ENCODE measurements at regions not wholly inside any gene's neighbourhood (a gene's known extent, or its start where the extent isn't known, plus 50 kb on each side); places are given as distances from the start of the nearest gene placed in this dataset.
"Not testable (repeated sequence)": the region's sequence is repeated elsewhere in the genome, so short reads cannot be mapped to it uniquely, and the experiment has no call there.

GRCh38 chr16:13708347-13709120, 211.4 kb upstream of the ERCC4 start:
- intact Hi-C loops (cut with micrococcal nuclease), result no loop called here

- intact Hi-C loops (cut with micrococcal nuclease), result no loop called here
Observed at GRCh38 chr16:13718748-13719147, 201.2 kb upstream of the ERCC4 start.

- intact Hi-C loops (cut with micrococcal nuclease), result no loop called here
Observed at GRCh38 chr16:13727943-13728342, 192.0 kb upstream of the ERCC4 start.

DNA sequence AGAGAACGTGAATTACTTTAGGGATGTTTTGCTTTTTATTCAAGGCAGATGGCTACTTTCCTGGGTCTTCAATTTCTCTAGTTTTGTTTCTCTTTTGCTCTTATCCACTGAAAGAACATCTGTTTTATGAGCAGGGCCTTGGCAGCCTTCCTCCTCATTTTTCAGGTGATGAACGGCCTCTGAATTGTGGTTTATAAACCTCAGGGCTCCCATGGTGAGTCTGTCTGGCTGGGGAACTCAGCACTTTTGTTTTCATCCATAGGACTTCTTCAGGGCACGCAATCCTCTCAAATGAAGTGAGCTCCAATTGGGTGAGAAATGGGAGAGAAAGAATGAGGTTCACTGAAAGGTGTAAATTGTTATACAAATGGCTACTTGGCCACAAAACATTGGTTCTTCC, 186.4 kb upstream of the ERCC4 start:
- intact Hi-C loops (cut with micrococcal nuclease), result no loop called here

GRCh38 chr16:13739621-13740373, 180.2 kb upstream of the ERCC4 start:
- intact Hi-C loops (cut with micrococcal nuclease), result not testable (repeated sequence)

GRCh38 chr16:13742928-13743327, 177.0 kb upstream of the ERCC4 start:
- intact Hi-C loops (cut with micrococcal nuclease), result no loop called here

DNA sequence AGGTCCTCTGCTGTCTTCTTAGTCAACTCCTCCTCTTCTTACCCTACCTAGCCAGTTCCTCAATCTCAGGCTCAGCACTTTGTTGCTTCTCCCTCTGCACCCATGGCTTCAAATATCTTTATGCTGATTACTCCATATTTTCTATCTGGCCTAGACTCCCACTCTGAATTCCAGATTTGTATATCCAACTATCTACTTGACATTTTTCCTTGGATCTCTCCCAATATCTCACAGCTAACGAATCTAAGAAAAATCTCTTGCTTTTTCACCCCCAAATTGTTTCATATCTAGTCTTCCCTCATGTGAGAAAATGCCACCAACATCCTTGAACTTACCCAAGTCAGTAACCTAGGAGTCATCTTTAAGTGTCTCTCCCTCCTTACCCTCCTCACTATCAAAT, 176.4 kb upstream of the ERCC4 start:
- intact Hi-C loops (cut with micrococcal nuclease), result no loop called here

- intact Hi-C loops (cut with micrococcal nuclease), result no loop called here
Observed at GRCh38 chr16:13756411-13757140, 163.4 kb upstream of the ERCC4 start.

DNA sequence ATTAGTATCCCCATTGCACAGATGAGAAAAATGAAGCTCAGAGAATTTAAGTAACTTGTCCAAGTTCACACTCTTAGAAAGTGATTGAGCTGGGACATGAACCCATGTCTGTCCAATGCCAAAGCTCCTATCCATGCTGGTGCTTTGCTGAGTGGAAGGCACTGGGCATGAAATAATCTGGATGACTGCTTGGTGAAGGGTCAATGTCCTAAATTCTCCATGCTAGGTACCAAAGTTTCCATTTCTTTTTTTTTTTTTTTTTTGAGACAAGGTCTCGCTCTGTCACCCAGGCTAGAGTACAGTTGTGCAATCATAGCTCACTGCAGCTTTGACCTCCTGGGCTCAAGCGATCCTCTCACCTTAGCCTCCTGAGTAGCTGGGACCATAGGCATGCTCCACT, 153.6 kb upstream of the ERCC4 start:
- intact Hi-C loops (cut with micrococcal nuclease), result no loop called here

GRCh38 chr16:13767215-13767614, 152.7 kb upstream of the ERCC4 start:
- intact Hi-C loops (cut with micrococcal nuclease), result no loop called here

GRCh38 chr16:13768471-13768870, 151.5 kb upstream of the ERCC4 start:
- intact Hi-C loops (cut with micrococcal nuclease), result no loop called here

DNA sequence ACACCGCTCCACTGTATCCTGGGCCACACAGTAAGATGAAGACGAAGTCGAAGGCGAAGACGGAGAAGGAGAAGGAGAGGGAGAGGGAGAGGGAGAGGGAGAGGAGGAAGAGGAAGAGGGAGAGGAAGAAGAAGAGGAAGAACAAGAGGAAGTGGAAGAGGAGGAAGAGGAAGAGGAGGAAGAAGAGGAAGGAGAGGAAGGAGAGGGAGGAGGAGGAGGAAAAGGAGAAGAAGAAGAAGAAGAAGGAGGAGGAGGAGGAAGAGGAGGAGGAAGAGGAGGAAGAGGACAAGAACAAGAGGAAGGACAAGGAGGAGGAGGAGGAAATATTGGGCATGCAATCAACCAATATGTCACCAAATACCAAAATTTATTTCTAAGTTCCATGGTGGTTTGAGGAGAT, 149.5 kb upstream of the ERCC4 start:
- intact Hi-C loops (cut with micrococcal nuclease), result no loop called here

GRCh38 chr16:13772782-13773181, 147.2 kb upstream of the ERCC4 start:
- intact Hi-C loops (cut with micrococcal nuclease), result no loop called here

GRCh38 chr16:13779676-13780075, 140.3 kb upstream of the ERCC4 start:
- intact Hi-C loops (cut with micrococcal nuclease), result no loop called here

DNA sequence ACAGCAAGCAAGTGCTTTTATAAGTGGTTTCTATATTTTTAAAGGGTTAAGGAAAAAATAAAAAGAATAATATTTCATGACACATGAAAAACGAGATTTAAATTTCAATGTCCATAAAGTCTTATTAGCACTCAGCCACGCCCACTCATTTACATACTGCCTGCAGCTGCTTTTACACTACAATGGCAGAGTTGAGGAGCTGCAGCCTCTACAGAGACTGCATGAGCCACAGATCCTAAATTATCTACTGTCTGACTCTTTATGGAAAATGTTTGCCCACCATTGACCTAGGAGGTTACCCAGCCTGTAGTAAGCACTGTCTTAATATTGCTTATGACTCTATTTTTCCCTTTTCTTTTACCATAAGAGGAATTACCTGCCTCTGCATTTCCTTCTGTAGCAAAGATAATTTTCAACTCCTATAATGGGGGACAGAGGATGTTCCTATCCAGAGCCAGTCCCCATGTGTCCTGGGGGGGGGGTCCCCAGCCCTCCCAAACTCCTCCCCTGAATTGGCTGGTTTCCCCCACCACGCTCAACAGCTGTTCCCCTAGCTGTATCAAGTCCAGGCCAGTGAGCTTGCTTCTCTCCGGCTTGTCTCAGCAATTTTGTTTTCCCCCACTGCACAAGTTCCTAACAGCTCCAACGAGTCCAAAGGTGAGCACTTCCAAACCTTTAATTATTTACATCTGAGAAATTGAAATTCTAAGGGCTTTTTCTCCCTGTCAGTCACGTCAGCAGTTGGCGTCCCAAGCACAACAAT, 139.4 kb upstream of the ERCC4 start:
- intact Hi-C loops (cut with micrococcal nuclease), result no loop called here

DNA sequence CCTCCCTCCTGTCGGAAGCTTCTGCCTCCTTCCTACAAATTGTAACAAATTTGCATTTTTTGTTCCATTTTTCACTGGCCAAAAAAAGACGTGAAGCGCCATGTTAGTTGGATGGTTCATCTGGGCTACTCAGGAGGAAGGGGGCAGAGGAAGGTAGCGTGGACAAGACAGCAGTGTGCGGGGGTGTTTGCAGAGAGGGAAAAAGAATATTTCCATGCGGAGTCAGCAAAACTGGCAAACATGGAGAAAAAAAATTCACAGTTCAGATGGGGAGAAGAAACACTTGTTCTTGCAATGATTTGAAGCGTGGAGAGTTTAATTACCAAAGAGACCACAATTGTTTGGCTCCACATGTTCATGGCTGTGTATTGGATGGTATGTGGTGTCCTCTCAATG, 138.8 kb upstream of the ERCC4 start:
- intact Hi-C loops (cut with micrococcal nuclease), result no loop called here

DNA sequence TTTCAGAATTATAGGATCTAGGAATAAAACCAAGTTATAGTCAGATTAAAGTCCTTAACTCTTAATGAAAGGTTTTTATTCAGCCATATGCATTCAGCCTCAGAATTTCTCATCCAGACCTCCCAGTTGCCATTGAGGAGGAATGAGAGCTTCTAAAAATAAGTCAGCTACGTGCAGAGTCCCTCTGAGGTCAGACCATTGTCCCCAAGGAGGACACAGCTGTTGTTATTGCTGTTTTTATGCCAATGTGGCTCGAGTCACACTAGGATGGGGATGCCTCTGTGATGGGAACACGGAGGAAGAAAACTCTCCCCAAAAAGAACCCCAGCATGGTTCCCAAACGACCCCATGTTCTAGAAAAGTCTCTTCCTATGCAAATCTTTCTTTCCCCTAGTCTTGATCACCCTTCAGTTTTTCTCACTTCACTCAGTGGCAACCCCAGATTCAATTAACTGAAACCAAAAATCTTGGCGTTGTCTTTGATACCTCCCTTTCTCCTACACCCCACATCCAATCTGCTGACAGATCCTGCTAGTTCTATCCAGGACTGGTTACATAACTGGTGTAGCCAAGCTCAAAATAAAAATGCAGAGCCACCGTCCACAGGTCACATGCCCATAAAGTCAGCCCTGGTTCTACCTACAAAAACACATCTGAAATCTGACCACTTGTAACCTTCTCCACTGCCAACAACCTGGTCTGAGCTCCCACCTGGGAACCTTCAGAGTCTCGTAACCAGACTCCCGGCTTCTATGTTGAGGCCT, 138.2 kb upstream of the ERCC4 start:
- intact Hi-C loops (cut with micrococcal nuclease), result no loop called here

- intact Hi-C loops (cut with micrococcal nuclease), result no loop called here
Observed at GRCh38 chr16:13791095-13791494, 128.9 kb upstream of the ERCC4 start.

GRCh38 chr16:13793841-13794409, 126.0 kb upstream of the ERCC4 start:
- intact Hi-C loops (cut with micrococcal nuclease), result no loop called here

DNA sequence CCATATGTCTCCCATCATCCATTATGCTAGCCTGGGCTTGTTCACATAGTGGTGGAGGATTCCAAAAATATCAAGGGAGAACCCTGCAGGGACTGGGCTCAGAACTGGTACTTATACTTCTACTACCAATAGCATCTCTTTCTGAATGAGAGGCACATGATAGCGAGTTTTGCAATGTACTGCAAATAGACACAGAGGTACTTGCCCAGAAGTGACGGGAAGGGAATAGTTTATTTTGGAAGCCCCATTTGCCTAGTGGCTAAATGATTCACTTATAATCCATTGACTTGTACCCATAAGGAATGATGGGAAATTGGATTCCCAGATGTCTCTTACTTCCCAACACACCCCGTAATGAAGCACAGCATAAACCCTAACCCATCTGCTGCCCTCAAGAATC, 124.8 kb upstream of the ERCC4 start:
- intact Hi-C loops (cut with micrococcal nuclease), result no loop called here

Measured in T-helper 2 cell treated with Interferon-gamma antibody and Interleukin-4, amounts not matched to agents 100 ng/mL and 5 ng/mL, for 36 hours (primary cell).